Neuronal stem cell (in vitro differentiated cells): ENCODE measurements at regions not wholly inside any gene's neighbourhood (a gene's known extent, or its start where the extent isn't known, plus 50 kb on each side); places are given as distances from the start of the nearest gene placed in this dataset.

Source experiments
- DNase-seq: peaks from one replicate; pipeline ENCODE4 v3.0.0-alpha.2; 2013; ENCODE audit warnings: low spot score
- H2AFZ ChIP-seq: one replicate; pipeline ENCODE4 v1.6.1; 2013; ENCODE audit warnings: mild to moderate bottlenecking, low read length, inconsistent platforms
- H2AK5ac ChIP-seq: 2 replicates; pipeline ENCODE4 v1.6.1; 2013; ENCODE audit warnings: low read depth, mild to moderate bottlenecking, inconsistent platforms, low read length, moderate library complexity, mixed read lengths
- H2BK120ac ChIP-seq: 2 replicates; pipeline ENCODE4 v1.6.1; 2013; ENCODE audit warnings: low read depth, mild to moderate bottlenecking, inconsistent platforms, low read length, moderate library complexity, mixed read lengths
- H2BK12ac ChIP-seq: one replicate; pipeline ENCODE4 v1.6.1; 2013; ENCODE audit warnings: low read length, inconsistent platforms
- H2BK15ac ChIP-seq: 2 replicates; pipeline ENCODE4 v1.6.1; 2013; ENCODE audit warnings: mild to moderate bottlenecking, low read length, inconsistent platforms, mixed read lengths
- H2BK5ac ChIP-seq: one replicate; pipeline ENCODE4 v1.6.1; 2013; ENCODE audit warnings: inconsistent platforms, mild to moderate bottlenecking, low read length, moderate library complexity
- H3K14ac ChIP-seq: one replicate; pipeline ENCODE4 v1.6.1; 2013; ENCODE audit warnings: low read length, inconsistent platforms
- H3K18ac ChIP-seq: 2 replicates; pipeline ENCODE4 v1.6.1; 2013; ENCODE audit warnings: low read length, inconsistent platforms
- H3K23ac ChIP-seq: 2 replicates; pipeline ENCODE4 v1.6.1; 2013; ENCODE audit warnings: low read depth, mild to moderate bottlenecking, mixed read lengths, low read length, inconsistent platforms; ENCODE audit not compliant: poor library complexity
- H3K27ac ChIP-seq: replicated peaks from 3 replicates; pipeline ENCODE4 v1.5.1; 2013; ENCODE audit warnings: low read length, inconsistent platforms
- H3K27me3 ChIP-seq, 3 experiments: 2 replicates each; pipeline ENCODE4 v1.6.1; 2013; ENCODE audit warnings: low read length in 3 of 3, mild to moderate bottlenecking in 2 of 3, inconsistent platforms in 1 of 3, low read depth in 1 of 3, mixed read lengths in 1 of 3, moderate library complexity in 1 of 3; ENCODE audit not compliant: control insufficient read depth in 3 of 3, insufficient read depth in 3 of 3
- H3K36me3 ChIP-seq, 2 donors: replicated peaks in 1 of 2; 2 replicates each; pipeline ENCODE4 v1.6.1; 2013; ENCODE audit warnings: low read length in 2 of 2; ENCODE audit not compliant: control insufficient read depth in 2 of 2, insufficient read depth in 2 of 2
- H3K4ac ChIP-seq: 2 replicates; pipeline ENCODE4 v1.6.1; 2013; ENCODE audit warnings: inconsistent platforms, mild to moderate bottlenecking, low read length, moderate library complexity
- H3K4me1 ChIP-seq, 2 donors: 1 replicate in 1 of 2; 2 replicates in 1 of 2; pipeline ENCODE4 v1.6.1; 2013; ENCODE audit warnings: low read length in 2 of 2, low read depth in 1 of 2; ENCODE audit not compliant: control insufficient read depth in 2 of 2, insufficient read depth in 1 of 2
- H3K4me2 ChIP-seq: one replicate; pipeline ENCODE4 v1.6.1; 2013; ENCODE audit warnings: mild to moderate bottlenecking, low read length, inconsistent platforms; ENCODE audit not compliant: insufficient read depth, poor library complexity, severe bottlenecking
- H3K4me3 ChIP-seq, 2 donors: 2 replicates each; pipeline ENCODE4 v1.5.1; 2013; ENCODE audit warnings: low read length in 2 of 2, mild to moderate bottlenecking in 2 of 2, inconsistent platforms in 1 of 2, moderate library complexity in 1 of 2
- H3K79me1 ChIP-seq: one replicate; pipeline ENCODE4 v1.6.1; 2013; ENCODE audit warnings: low read depth, mild to moderate bottlenecking, inconsistent platforms, low read length, moderate library complexity
- H3K9ac ChIP-seq: one replicate; pipeline ENCODE4 v1.6.1; 2013; ENCODE audit warnings: mild to moderate bottlenecking, low read depth, low read length, inconsistent platforms; ENCODE audit not compliant: poor library complexity
- H3K9me3 ChIP-seq, 2 donors: replicated peaks in 1 of 2; 2 replicates each; pipeline versions ENCODE3 to v1.6.1; 2013; ENCODE audit warnings: low read length in 2 of 2, mild to moderate bottlenecking in 2 of 2, inconsistent platforms in 1 of 2, low read depth in 1 of 2, mixed read lengths in 1 of 2, moderate library complexity in 1 of 2; ENCODE audit not compliant: control insufficient read depth in 2 of 2, insufficient read depth in 1 of 2
- H4K8ac ChIP-seq: one replicate; pipeline ENCODE4 v1.6.1; 2013; ENCODE audit warnings: low read depth, mild to moderate bottlenecking, inconsistent platforms, low read length, moderate library complexity
- H4K91ac ChIP-seq: one replicate; pipeline ENCODE4 v1.6.1; 2013; ENCODE audit warnings: low read length, low read depth, mild to moderate bottlenecking, inconsistent platforms; ENCODE audit not compliant: poor library complexity
- WGBS, 2 donors: extraction: QIAGEN DNeasy Blood & Tissue Kit; methylation state at CpG; one replicate each; pipeline ENCODE4 v1.1.7; 2013; ENCODE audit warnings: missing lambda C conversion rate in 2 of 2, mixed read lengths in 1 of 2; ENCODE audit not compliant: insufficient read length in 2 of 2, insufficient replicate concordance in 1 of 2; ENCODE audit errors: extremely low coverage in 2 of 2; 5-methylcytosine and 5-hydroxymethylcytosine counted together

DNA sequence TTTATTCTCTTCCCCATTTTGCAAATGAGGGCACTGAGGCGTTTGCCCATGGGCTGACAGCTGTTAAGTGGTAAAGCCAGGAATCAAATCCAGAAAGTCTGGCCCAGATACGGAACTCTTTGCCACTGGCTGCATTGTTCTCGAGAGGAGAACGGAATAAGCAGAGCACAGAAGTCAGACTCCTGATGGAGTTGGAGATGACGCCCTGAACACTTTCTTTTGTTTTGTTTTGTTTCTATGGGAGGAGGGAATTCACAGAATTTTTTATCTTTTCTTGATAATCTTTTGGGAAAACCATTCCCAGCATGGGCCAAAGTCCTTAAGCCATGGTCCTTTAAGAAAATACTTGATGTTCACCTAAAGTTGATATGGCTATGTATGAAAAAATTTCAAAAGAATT is 322.2 kb downstream of the RDH14 start:
- Histone ChIP-seq H2AK5ac (no peak overlapping the region), H3K9ac (no peak overlapping the region), H2BK120ac (no peak overlapping the region), H4K8ac (no peak overlapping the region), H4K91ac (no peak overlapping the region), H2BK12ac (no peak overlapping the region), H3K79me1 (no peaks in the 10 kb centered on the region), H2AFZ (no peak overlapping the region), H3K9me3 (no peaks in the 10 kb centered on the region), H3K14ac (no peak overlapping the region), H2BK5ac (no peak overlapping the region), H3K4me2 (no peak overlapping the region), H3K36me3 (no peaks in the 10 kb centered on the region), H3K4ac (no peak overlapping the region), H2BK15ac (no peak overlapping the region), H3K27me3 (no peaks in the 10 kb centered on the region), H3K4me1 (no peaks in the 10 kb centered on the region), H3K18ac (no peak overlapping the region), H3K23ac (no peak overlapping the region), H3K27ac (no peak overlapping the region), H3K4me3 (no peak overlapping the region)
- no peak for DNase-seq
- WGBS, 2 donors: no CpG with 5 or more reads among the region's 5 CpGs

DNA sequence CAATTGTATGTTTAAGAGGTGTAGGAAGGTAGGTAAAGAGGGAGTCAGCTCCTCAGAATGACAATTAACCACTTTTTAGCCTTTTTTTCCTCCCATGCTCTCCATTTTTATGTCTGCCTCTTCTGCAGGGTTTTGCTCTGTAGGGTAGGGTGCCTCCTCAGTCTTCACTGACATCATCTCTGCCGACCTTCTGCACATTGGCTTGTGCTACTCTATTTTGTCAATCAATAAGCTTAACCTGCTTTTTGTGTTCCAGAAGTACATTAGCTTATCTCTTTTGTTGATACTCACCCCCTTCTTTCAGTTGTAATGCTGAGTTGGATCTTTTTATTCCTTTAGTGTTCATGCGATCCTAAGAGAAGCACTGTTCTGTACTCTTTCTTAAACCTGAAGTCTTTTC is 323.2 kb downstream of the RDH14 start:
- Histone ChIP-seq H3K4me1 (no peaks in the 10 kb centered on the region), H3K36me3 (no peaks in the 10 kb centered on the region), H3K4me3 (no peak overlapping the region), H3K27ac (no peak overlapping the region), H2BK120ac (no peak overlapping the region), H3K4me2 (no peak overlapping the region), H2AK5ac (no peak overlapping the region), H4K8ac (no peak overlapping the region), H3K18ac (no peak overlapping the region), H2BK12ac (no peak overlapping the region), H3K23ac (no peak overlapping the region), H3K79me1 (no peaks in the 10 kb centered on the region), H3K9ac (no peak overlapping the region), H2BK15ac (no peak overlapping the region), H3K14ac (no peak overlapping the region), H2AFZ (no peak overlapping the region), H3K27me3 (no peaks in the 10 kb centered on the region), H2BK5ac (no peak overlapping the region), H3K9me3 (no peaks in the 10 kb centered on the region), H3K4ac (no peak overlapping the region), H4K91ac (no peak overlapping the region)
- DNase-seq: no peak
- no CpG with 5 or more reads among the region's 2 CpGs for WGBS, 2 donors

DNA sequence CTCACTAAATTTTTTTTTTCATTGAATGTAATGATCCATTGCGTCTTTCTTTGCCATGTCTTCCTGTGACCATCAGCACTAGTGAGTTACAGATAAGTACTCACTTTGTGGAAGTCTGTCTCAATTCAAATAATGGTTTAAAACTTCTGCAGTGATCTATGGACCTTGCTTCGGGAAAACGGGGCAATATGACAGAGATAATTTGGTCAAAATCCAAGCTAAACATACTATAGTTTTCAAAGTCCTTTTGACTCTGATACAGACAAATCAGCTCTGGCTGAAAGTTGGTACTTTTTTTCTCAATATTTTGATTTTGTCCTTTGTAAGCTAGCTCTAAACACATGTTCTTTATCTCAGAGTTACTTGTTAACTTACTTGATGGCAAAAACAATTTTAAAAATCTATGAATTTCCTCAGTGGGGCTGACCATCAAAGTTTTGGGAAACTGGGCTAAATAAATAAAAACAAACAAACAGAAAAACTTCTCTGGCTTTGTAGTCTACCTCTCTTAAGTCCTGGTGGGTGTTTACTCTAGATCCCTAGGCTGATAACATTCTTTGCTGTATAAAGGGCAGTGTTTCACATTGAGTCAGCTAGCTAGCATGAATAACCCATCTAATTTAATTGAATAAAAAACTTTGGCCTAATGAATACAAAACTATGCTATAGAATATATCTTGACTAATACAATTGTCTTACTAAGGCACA is 327.6 kb downstream of the RDH14 start:
- Histone ChIP-seq H3K79me1 (no peaks in the 10 kb centered on the region), H2BK5ac (no peak overlapping the region), H3K14ac (no peak overlapping the region), H3K4me3 (no peak overlapping the region), H3K4ac (no peak overlapping the region), H3K9ac (no peak overlapping the region), H2BK12ac (no peak overlapping the region), H3K18ac (no peak overlapping the region), H2BK120ac (no peak overlapping the region), H4K8ac (no peak overlapping the region), H3K27ac (no peak overlapping the region), H2BK15ac (no peak overlapping the region), H4K91ac (no peak overlapping the region), H3K27me3 (no peaks in the 10 kb centered on the region), H2AK5ac (no peak overlapping the region), H3K4me2 (no peak overlapping the region), H3K36me3 (no peaks in the 10 kb centered on the region), H2AFZ (no peak overlapping the region), H3K23ac (no peak overlapping the region), H3K4me1 (no peaks in the 10 kb centered on the region), H3K9me3 (no peaks in the 10 kb centered on the region)
- DNase-seq: no peak
- WGBS, 2 donors: no CpG with 5 or more reads among the region's 3 CpGs

DNA sequence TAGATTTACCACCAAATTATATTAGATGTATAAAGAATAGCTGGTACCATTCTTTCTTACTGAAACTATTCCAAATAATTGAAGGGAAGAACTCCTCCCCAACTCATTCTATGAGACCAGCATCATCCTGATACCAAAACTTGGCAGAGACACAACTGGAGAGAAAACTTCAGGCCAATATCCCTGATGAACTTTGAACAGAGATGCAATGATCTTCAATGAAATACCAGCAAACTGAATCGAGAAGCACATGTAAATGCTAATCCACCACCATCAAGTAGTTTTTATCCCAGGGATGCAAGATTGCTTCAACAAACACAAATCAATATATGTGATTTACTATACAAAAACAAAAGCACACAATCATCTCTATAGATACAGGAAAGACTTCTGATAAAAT is 329.8 kb downstream of the RDH14 start:
- DNase-seq: no peak
- Histone ChIP-seq H2AFZ (no peak overlapping the region), H3K4me1 (no peaks in the 10 kb centered on the region), H2BK120ac (no peak overlapping the region), H3K4ac (no peak overlapping the region), H4K8ac (no peak overlapping the region), H3K36me3 (no peaks in the 10 kb centered on the region), H3K9ac (no peak overlapping the region), H3K14ac (no peak overlapping the region), H3K18ac (no peak overlapping the region), H2BK12ac (no peak overlapping the region), H4K91ac (no peak overlapping the region), H3K23ac (no peak overlapping the region), H2BK5ac (no peak overlapping the region), H2AK5ac (no peak overlapping the region), H3K4me2 (no peak overlapping the region), H2BK15ac (no peak overlapping the region), H3K4me3 (no peak overlapping the region), H3K27ac (no peak overlapping the region), H3K9me3 (no peaks in the 10 kb centered on the region), H3K27me3 (no peaks in the 10 kb centered on the region), H3K79me1 (no peaks in the 10 kb centered on the region)
- WGBS, 2 donors: no CpG with 5 or more reads among the region's 1 CpG
